Spinal cord (tissue), 9 donors: ENCODE measurements at regions not wholly inside any gene's neighbourhood (a gene's known extent, or its start where the extent isn't known, plus 50 kb on each side); places are given as distances from the start of the nearest gene placed in this dataset.

Source experiments
- DNase-seq, 6 donors: peaks; one replicate each; pipeline versions ENCODE4 v3.0.0 to v3.0.0-alpha.2; 2013 to 2015; ENCODE audit warnings: low spot score in 6 of 6, low read depth in 4 of 6
- H3K27ac ChIP-seq: one replicate; pipeline ENCODE4 v1.5.1; 2013; ENCODE audit warnings: low read depth, low read length, control low read depth
- H3K27me3 ChIP-seq: one replicate; pipeline ENCODE4 v1.6.1; 2013; ENCODE audit warnings: low read length; ENCODE audit not compliant: control insufficient read depth, insufficient read depth
- H3K36me3 ChIP-seq: one replicate; pipeline ENCODE4 v1.6.1; 2013; ENCODE audit warnings: low read length; ENCODE audit not compliant: control insufficient read depth, insufficient read depth
- H3K4me1 ChIP-seq: one replicate; pipeline ENCODE4 v1.6.1; 2013; ENCODE audit warnings: low read length; ENCODE audit not compliant: control insufficient read depth, insufficient read depth
- H3K4me3 ChIP-seq: one replicate; pipeline ENCODE4 v1.5.1; 2013; ENCODE audit warnings: low read depth, low read length, control low read depth
- H3K9me3 ChIP-seq: one replicate; pipeline ENCODE4 v1.6.1; 2013; ENCODE audit warnings: low read length; ENCODE audit not compliant: control insufficient read depth, insufficient read depth
- WGBS: methylation state at CpG from one replicate; pipeline ENCODE4 v1.1.5; 2013; ENCODE audit warnings: missing lambda C conversion rate; ENCODE audit not compliant: insufficient coverage; 5-methylcytosine and 5-hydroxymethylcytosine counted together
- donor health status: healthy.

DNA sequence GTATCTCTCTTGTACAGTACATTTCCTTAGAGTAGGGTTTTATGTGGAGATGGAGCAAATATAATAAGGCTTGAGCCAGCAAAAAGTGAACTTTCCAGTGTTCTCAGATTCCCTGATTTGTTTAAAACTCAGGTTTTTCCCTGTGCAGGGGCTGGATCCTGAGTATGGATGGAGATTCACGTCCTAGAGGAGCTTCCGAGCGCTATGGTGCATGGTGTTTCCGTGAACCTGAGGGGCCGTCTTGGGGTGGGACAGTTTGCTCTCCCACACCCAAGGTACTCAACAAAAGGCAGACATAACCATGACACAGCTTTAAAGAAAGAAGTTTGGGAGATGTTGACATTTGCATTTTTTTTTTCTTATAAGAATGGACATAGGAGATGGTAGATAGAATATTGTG is 122.5 kb downstream of the SEC23IP start:
- Histone ChIP-seq H3K9me3 (no peaks in the 10 kb centered on the region), H3K4me3 (no peak overlapping the region), H3K4me1 (peaks cover 10% of the 10 kb centered on the region), H3K27me3 (peaks cover 16% of the 10 kb centered on the region), H3K27ac (no peak overlapping the region), H3K36me3 (no peaks in the 10 kb centered on the region)
- no peak for DNase-seq
- no CpG with 5 or more reads among the region's 5 CpGs for WGBS

GRCh38 chr10:120016906-120017305 is 124.4 kb downstream of the SEC23IP start:
- DNase-seq: no peak
- Histone ChIP-seq H3K4me3 (no peak overlapping the region), H3K27me3 (peaks cover 8% of the 10 kb centered on the region), H3K9me3 (no peaks in the 10 kb centered on the region), H3K4me1 (peaks cover 3% of the 10 kb centered on the region), H3K36me3 (no peaks in the 10 kb centered on the region), H3K27ac (no peak overlapping the region)
- no CpG with 5 or more reads among the region's 1 CpG for WGBS

DNA sequence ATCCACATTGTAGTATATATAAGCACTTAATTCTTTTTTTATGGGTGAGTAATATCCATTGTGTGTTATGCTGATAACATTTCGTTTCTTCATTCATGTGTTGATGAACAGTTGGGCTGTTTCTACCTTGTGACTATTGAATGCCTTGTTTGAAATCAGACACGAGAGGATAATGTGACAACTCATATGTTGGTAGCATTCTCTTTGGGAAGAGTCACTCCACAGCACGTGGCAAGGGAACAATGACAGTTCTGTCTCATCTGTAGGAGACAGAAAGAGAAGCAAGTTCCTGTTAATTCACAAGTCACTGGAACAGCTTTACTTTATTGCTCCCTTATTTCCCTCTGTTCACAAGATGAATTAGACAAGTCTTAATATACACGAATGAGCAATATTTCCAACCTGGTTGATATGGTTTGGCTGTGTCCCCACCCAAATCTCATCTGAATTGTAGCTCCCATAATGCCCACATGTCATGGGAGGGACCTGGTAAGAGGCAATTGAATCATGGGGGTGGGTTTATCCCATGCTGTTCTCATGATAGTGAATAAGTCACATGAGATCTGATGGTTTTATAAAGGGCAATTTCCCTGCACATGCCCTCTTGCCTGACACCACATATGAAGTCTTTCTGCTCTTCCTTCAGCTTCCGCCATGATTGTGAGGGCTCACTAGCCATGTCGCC is 125.3 kb downstream of the SEC23IP start:
- H3K9me3 ChIP-seq: no peaks in the 10 kb centered on the region
- DNase-seq: peak in 2 of 6 donors; percentile 16 to 18
- no peak overlapping the region for H3K27ac ChIP-seq
- no peaks in the 10 kb centered on the region for H3K4me1 ChIP-seq
- no peaks in the 10 kb centered on the region for H3K36me3 ChIP-seq
- WGBS: 17% methylated on average over 2 of the region's 6 CpGs
- peaks cover 3% of the 10 kb centered on the region for H3K27me3 ChIP-seq
- H3K4me3 ChIP-seq: no peak overlapping the region

- Histone ChIP-seq H3K4me1 (no peaks in the 10 kb centered on the region), H3K27ac (no peak overlapping the region), H3K9me3 (no peaks in the 10 kb centered on the region), H3K27me3 (peaks cover 2% of the 10 kb centered on the region), H3K36me3 (no peaks in the 10 kb centered on the region), H3K4me3 (no peak overlapping the region)
- DNase-seq: no peak
- 100% methylated on average over 2 of the region's 5 CpGs for WGBS
Observed at GRCh38 chr10:120018695-120019094, 126.2 kb downstream of the SEC23IP start.

DNA sequence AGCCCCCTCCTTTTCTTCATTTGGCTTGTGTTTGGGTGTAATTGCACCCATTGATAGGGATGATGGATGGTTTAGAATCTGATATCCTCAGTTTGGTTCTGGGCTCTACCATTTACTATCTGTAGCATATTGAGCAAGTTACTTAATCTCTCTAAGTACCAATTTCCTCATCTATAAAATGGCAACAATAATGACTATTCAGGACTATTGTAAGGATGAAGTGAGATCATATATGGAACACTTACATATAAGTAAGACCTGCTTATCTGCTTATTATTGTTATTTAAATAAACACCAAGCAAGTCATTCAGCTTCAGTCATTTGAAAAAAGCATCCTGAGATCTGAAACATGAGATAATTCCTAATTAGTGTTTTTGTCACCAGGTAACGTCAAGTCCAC is 127.0 kb downstream of the SEC23IP start:
- no peaks in the 10 kb centered on the region for H3K4me1 ChIP-seq
- H3K27me3 ChIP-seq: peaks cover 2% of the 10 kb centered on the region
- no peak for DNase-seq
- no peaks in the 10 kb centered on the region for H3K36me3 ChIP-seq
- 56% methylated on average over 1 of the region's 1 CpG for WGBS
- no peak overlapping the region for H3K27ac ChIP-seq
- H3K9me3 ChIP-seq: no peaks in the 10 kb centered on the region
- no peak overlapping the region for H3K4me3 ChIP-seq

- Histone ChIP-seq H3K9me3 (no peaks in the 10 kb centered on the region), H3K36me3 (no peaks in the 10 kb centered on the region), H3K4me3 (no peak overlapping the region), H3K27me3 (no peaks in the 10 kb centered on the region), H3K27ac (no peak overlapping the region), H3K4me1 (no peaks in the 10 kb centered on the region)
- DNase-seq: no peak
- 81% methylated on average over 5 of the region's 7 CpGs for WGBS
Observed at GRCh38 chr10:120022357-120022756, 129.8 kb downstream of the SEC23IP start.

- Histone ChIP-seq H3K27ac (no peak overlapping the region), H3K4me3 (no peak overlapping the region), H3K27me3 (no peaks in the 10 kb centered on the region), H3K9me3 (no peaks in the 10 kb centered on the region), H3K4me1 (no peaks in the 10 kb centered on the region), H3K36me3 (no peaks in the 10 kb centered on the region)
- no peak for DNase-seq
- WGBS: no CpG with 5 or more reads among the region's 1 CpG
Observed at GRCh38 chr10:120034236-120034635, 141.7 kb downstream of the SEC23IP start.

DNA sequence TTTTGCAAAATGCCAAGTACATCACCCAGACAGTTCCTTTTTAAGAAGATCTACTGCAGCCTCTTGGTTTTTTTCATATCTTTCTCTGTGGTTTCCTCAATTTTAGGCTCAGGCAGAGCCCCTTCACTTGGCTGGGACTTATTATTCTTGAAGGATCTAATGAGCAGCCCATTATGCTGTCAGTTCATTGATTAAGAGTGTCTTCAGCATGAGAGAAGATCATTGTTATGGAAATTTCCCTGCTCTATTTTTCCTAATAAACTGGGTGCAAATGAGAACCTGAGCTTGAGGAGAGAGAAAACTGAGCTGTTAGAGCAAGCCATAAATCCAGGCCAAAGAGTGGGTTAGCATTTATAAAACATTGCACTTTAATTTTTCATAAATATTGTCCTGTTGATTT is 146.5 kb downstream of the SEC23IP start:
- no peak overlapping the region for H3K4me3 ChIP-seq
- DNase-seq: peak in 2 of 6 donors; percentile 5 to 42
- H3K27ac ChIP-seq: no peak overlapping the region
- no peaks in the 10 kb centered on the region for H3K36me3 ChIP-seq
- H3K27me3 ChIP-seq: no peaks in the 10 kb centered on the region
- no peaks in the 10 kb centered on the region for H3K4me1 ChIP-seq
- no peaks in the 10 kb centered on the region for H3K9me3 ChIP-seq

DNA sequence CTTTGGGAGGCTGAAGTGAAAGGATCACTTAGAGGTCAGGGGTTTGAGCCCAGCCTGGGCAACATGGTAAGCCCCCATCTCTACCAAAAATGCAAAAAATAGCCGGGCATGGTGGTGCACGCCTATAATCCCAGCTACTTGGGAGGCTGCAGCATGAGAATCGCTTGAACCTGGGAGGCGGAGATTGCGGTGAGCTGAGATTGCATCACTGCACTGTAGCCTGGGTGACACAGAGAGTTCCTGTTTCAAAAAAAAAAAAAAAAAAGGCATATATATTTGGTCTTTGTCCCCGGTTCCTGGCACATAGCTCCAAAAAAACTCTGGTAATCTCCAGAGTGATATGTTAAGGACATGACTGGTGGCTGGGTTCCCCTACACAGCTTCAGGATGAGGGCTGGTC is 147.3 kb downstream of the SEC23IP start:
- no peaks in the 10 kb centered on the region for H3K36me3 ChIP-seq
- no peak overlapping the region for H3K27ac ChIP-seq
- no peaks in the 10 kb centered on the region for H3K9me3 ChIP-seq
- WGBS: 93% methylated on average over 6 of the region's 6 CpGs
- H3K27me3 ChIP-seq: no peaks in the 10 kb centered on the region
- H3K4me1 ChIP-seq: no peaks in the 10 kb centered on the region
- H3K4me3 ChIP-seq: no peak overlapping the region
- DNase-seq: no peak

DNA sequence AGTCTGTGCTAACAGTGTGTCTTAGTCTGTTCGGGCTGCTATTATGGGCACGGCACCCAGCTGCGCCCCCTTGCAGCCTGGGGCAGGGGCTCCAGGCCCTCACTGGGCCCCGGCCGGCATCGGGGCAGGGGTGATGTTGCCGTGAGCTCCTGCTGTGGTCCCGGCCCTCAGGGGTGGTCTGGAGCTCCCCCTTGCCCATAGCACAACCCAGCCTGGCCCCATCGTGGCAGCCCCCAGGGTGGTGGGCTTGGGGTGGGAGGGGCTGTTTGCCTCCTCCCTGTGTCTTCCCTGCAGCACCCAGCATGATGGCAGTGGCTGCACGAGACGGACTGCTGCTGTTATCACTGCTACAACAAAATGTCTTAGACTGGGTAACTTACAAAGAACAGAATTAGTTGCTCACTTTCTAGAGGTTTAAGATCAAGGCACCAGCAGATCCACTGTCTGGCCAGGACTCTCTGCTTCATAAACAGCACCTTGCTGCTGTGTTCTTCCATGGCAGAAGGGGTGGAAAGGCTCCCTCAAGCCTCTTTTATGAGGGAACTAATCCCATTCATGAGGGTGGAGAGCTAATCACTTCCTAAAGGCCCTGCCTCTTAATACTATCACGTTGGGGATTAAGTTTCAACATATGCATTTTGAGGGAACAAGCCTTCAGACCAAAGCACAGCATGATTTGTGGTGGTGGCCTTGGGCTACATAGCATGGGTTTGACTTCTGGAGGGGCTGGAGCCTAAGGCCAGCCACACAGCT is 149.5 kb downstream of the SEC23IP start:
- H3K36me3 ChIP-seq: no peaks in the 10 kb centered on the region
- no peak overlapping the region for H3K4me3 ChIP-seq
- H3K9me3 ChIP-seq: no peaks in the 10 kb centered on the region
- DNase-seq: no peak
- H3K4me1 ChIP-seq: no peaks in the 10 kb centered on the region
- H3K27ac ChIP-seq: no peak overlapping the region
- H3K27me3 ChIP-seq: no peaks in the 10 kb centered on the region
- 87% methylated on average over 9 of the region's 12 CpGs for WGBS
